IMR-90 (cell line): ENCODE measurements at regions not wholly inside any gene's neighbourhood (a gene's known extent, or its start where the extent isn't known, plus 50 kb on each side); places are given as distances from the start of the nearest gene placed in this dataset.

Experiments
- FOS ChIP-seq: fragments of 150-350 bp; IDR thresholded peaks from 2 replicates; pipeline ENCODE4 v1.6.1; 2016; ENCODE audit warnings: low read depth, low read length
- MAZ ChIP-seq: IDR thresholded peaks from 2 replicates; pipeline ENCODE4 v1.6.1; 2012; ENCODE audit warnings: low read depth, mild to moderate bottlenecking, low read length, improper control_type of control experiment, moderate library complexity, borderline replicate concordance
- RAD21 ChIP-seq: IDR thresholded peaks from 2 replicates; pipeline ENCODE4 v1.6.1; 2012; ENCODE audit warnings: low read length, improper control_type of control experiment
- TF ChIP-seq, protein P1 (sequence below): conservative IDR thresholded peaks from 2 replicates; pipeline ENCODE4 v1.5.1; 2012; ENCODE audit warnings: mild to moderate bottlenecking, low read depth, low read length, improper control_type of control experiment

DNA sequence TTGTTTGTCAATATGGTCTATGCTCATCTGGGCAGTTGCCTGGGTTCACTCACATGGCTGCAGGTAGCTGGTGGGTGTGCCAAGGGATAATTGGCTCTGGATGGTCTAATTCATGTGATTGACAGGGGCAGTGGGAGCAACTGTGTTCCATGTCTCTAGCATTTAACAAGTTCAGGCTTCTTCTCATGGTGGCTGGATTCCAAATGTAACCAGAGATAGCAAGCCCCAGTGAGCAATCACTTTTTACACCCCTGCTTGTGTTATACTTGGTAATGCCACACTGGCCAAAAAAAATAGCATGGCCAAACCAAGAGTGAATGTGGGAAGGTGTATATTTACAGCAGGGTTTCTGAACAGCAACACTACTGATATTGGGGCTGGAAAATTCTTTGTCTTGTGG, 89.6 kb upstream of the TNFSF11 start:
- TF ChIP-seq FOS (no peak), RAD21 (no peak), MAZ (no peak)
- TF ChIP-seq, protein P1, sequence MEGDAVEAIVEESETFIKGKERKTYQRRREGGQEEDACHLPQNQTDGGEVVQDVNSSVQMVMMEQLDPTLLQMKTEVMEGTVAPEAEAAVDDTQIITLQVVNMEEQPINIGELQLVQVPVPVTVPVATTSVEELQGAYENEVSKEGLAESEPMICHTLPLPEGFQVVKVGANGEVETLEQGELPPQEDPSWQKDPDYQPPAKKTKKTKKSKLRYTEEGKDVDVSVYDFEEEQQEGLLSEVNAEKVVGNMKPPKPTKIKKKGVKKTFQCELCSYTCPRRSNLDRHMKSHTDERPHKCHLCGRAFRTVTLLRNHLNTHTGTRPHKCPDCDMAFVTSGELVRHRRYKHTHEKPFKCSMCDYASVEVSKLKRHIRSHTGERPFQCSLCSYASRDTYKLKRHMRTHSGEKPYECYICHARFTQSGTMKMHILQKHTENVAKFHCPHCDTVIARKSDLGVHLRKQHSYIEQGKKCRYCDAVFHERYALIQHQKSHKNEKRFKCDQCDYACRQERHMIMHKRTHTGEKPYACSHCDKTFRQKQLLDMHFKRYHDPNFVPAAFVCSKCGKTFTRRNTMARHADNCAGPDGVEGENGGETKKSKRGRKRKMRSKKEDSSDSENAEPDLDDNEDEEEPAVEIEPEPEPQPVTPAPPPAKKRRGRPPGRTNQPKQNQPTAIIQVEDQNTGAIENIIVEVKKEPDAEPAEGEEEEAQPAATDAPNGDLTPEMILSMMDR = no peak
